Esophagus (tissue), 2 donors: ENCODE measurements at regions not wholly inside any gene's neighbourhood (a gene's known extent, or its start where the extent isn't known, plus 50 kb on each side); places are given as distances from the start of the nearest gene placed in this dataset.

Experiments
- H3K27ac ChIP-seq, 2 donors: one replicate each; pipeline ENCODE4 v1.5.1; 2013; ENCODE audit warnings: low read depth in 2 of 2, mild to moderate bottlenecking in 2 of 2, inconsistent platforms in 1 of 2, low read length in 1 of 2, moderate library complexity in 1 of 2
- H3K27me3 ChIP-seq, 2 donors: one replicate each; pipeline ENCODE4 v1.6.1; 2013; ENCODE audit warnings: low read length in 2 of 2, control low read depth in 1 of 2, mild to moderate bottlenecking in 1 of 2; ENCODE audit not compliant: insufficient read depth in 2 of 2, control insufficient read depth in 1 of 2
- H3K36me3 ChIP-seq, 2 donors: one replicate each; pipeline ENCODE4 v1.6.1; 2013; ENCODE audit warnings: low read length in 1 of 2; ENCODE audit not compliant: control insufficient read depth in 2 of 2, insufficient read depth in 2 of 2
- H3K4me1 ChIP-seq, 2 donors: one replicate each; pipeline ENCODE4 v1.6.1; 2013; ENCODE audit warnings: low read length in 1 of 2; ENCODE audit not compliant: control insufficient read depth in 2 of 2, insufficient read depth in 2 of 2
- H3K4me3 ChIP-seq, 2 donors: one replicate each; pipeline ENCODE4 v1.5.1; 2013; ENCODE audit warnings: low read length in 2 of 2, mild to moderate bottlenecking in 2 of 2, low read depth in 1 of 2, moderate library complexity in 1 of 2
- H3K9me3 ChIP-seq, 2 donors: one replicate each; pipeline ENCODE4 v1.6.1; 2013; ENCODE audit warnings: mild to moderate bottlenecking in 2 of 2, low read depth in 1 of 2, low read length in 1 of 2, moderate library complexity in 1 of 2; ENCODE audit not compliant: control insufficient read depth in 2 of 2, insufficient read depth in 1 of 2
- WGBS, 2 donors: extraction: QIAGEN DNeasy Blood & Tissue Kit; methylation state at CpG; one replicate each; pipeline ENCODE4 v1.1.7; 2013; 5-methylcytosine and 5-hydroxymethylcytosine counted together
- donor health status: healthy with polysubstance abuse.
- donor health status: Bipolar disorder and iron deficiency.

- 55 to 70% methylated on average over 4 of the region's 4 CpGs for WGBS, 2 donors
- Histone ChIP-seq H3K4me3 (no peak overlapping the region), H3K36me3 (no peaks in the 10 kb centered on the region), H3K4me1 (no peaks in the 10 kb centered on the region), H3K27me3 (peaks cover 0 to 2% of the 10 kb centered on the region in 2 donors), H3K9me3 (no peaks in the 10 kb centered on the region), H3K27ac (no peak overlapping the region)
Measured at GRCh38 chr1:5430136-5430535, 562.1 kb downstream of the NPHP4 start.

GRCh38 chr1:5428351-5428750 is 563.9 kb downstream of the NPHP4 start:
- H3K4me1 ChIP-seq: no peaks in the 10 kb centered on the region
- H3K36me3 ChIP-seq: no peaks in the 10 kb centered on the region
- H3K27ac ChIP-seq: no peak overlapping the region
- H3K27me3 ChIP-seq: peaks cover 0 to 3% of the 10 kb centered on the region in 2 donors
- 66 to 70% methylated on average over 7 of the region's 7 CpGs for WGBS, 2 donors
- no peak overlapping the region for H3K4me3 ChIP-seq
- H3K9me3 ChIP-seq: no peaks in the 10 kb centered on the region

GRCh38 chr1:5427026-5427613 is 565.1 kb downstream of the NPHP4 start:
- Histone ChIP-seq H3K27ac (no peak overlapping the region), H3K27me3 (peaks cover 0 to 3% of the 10 kb centered on the region in 2 donors), H3K36me3 (no peaks in the 10 kb centered on the region), H3K9me3 (no peaks in the 10 kb centered on the region), H3K4me3 (no peak overlapping the region), H3K4me1 (peaks cover 0 to 2% of the 10 kb centered on the region in 2 donors)
- WGBS, 2 donors: 90 to 92% methylated on average over 9 of the region's 9 CpGs

GRCh38 chr1:5424802-5425703 is 567.2 kb downstream of the NPHP4 start:
- peaks cover 0 to 2% of the 10 kb centered on the region in 2 donors for H3K4me1 ChIP-seq
- 20 to 26% methylated on average over 19 of the region's 19 CpGs for WGBS, 2 donors
- H3K27ac ChIP-seq: no peak overlapping the region
- no peaks in the 10 kb centered on the region for H3K9me3 ChIP-seq
- H3K36me3 ChIP-seq: no peaks in the 10 kb centered on the region
- H3K27me3 ChIP-seq: peaks cover 0 to 3% of the 10 kb centered on the region in 2 donors
- H3K4me3 ChIP-seq: no peak overlapping the region

GRCh38 chr1:5423109-5423508 is 569.1 kb downstream of the NPHP4 start:
- Histone ChIP-seq H3K27me3 (peaks cover 0 to 3% of the 10 kb centered on the region in 2 donors), H3K4me1 (peaks cover 0 to 2% of the 10 kb centered on the region in 2 donors)

GRCh38 chr1:5419501-5419900 is 572.7 kb downstream of the NPHP4 start:
- Histone ChIP-seq H3K4me3 (no peak overlapping the region), H3K9me3 (peaks cover 0 to 2% of the 10 kb centered on the region in 2 donors), H3K27me3 (peaks cover 0 to 3% of the 10 kb centered on the region in 2 donors), H3K4me1 (peaks cover 0 to 2% of the 10 kb centered on the region in 2 donors), H3K36me3 (no peaks in the 10 kb centered on the region), H3K27ac (no peak overlapping the region)
- 80 to 83% methylated on average over 4 of the region's 4 CpGs for WGBS, 2 donors

More at GRCh38 chr1:5423109-5423508, 569.1 kb downstream of the NPHP4 start:
- Histone ChIP-seq H3K36me3 (no peaks in the 10 kb centered on the region), H3K27ac (no peak overlapping the region), H3K4me3 (no peak overlapping the region), H3K9me3 (peaks cover 0 to 2% of the 10 kb centered on the region in 2 donors)
- WGBS, 2 donors: 15 to 17% methylated on average over 10 of the region's 10 CpGs

GRCh38 chr1:5416518-5416917 is 575.7 kb downstream of the NPHP4 start:
- Histone ChIP-seq H3K9me3 (peaks cover 0 to 2% of the 10 kb centered on the region in 2 donors), H3K4me1 (no peaks in the 10 kb centered on the region)

GRCh38 chr1:5415606-5416005 is 576.6 kb downstream of the NPHP4 start:
- Histone ChIP-seq H3K27ac (no peak overlapping the region), H3K4me3 (no peak overlapping the region), H3K27me3 (no peaks in the 10 kb centered on the region), H3K36me3 (no peaks in the 10 kb centered on the region), H3K9me3 (peaks cover 0 to 2% of the 10 kb centered on the region in 2 donors), H3K4me1 (no peaks in the 10 kb centered on the region)
- WGBS, 2 donors: 88 to 92% methylated on average over 7 of the region's 7 CpGs

More at GRCh38 chr1:5416518-5416917, 575.7 kb downstream of the NPHP4 start:
- no peaks in the 10 kb centered on the region for H3K27me3 ChIP-seq
- H3K4me3 ChIP-seq: no peak overlapping the region
- H3K27ac ChIP-seq: no peak overlapping the region
- 81 to 89% methylated on average over 2 of the region's 2 CpGs for WGBS, 2 donors
- no peaks in the 10 kb centered on the region for H3K36me3 ChIP-seq

- Histone ChIP-seq H3K9me3 (no peaks in the 10 kb centered on the region), H3K4me1 (no peaks in the 10 kb centered on the region), H3K27ac (no peak overlapping the region), H3K27me3 (no peaks in the 10 kb centered on the region), H3K36me3 (no peaks in the 10 kb centered on the region), H3K4me3 (no peak overlapping the region)
- WGBS, 2 donors: 45 to 51% methylated on average over 4 of the region's 4 CpGs
Measured at GRCh38 chr1:5410652-5411051, 581.6 kb downstream of the NPHP4 start.
